ENCODE measurements at regions not wholly inside any gene's neighbourhood (a gene's known extent, or its start where the extent isn't known, plus 50 kb on each side); places are given as distances from the start of the nearest gene placed in this dataset.

- TF ChIP-seq, protein P1, sequence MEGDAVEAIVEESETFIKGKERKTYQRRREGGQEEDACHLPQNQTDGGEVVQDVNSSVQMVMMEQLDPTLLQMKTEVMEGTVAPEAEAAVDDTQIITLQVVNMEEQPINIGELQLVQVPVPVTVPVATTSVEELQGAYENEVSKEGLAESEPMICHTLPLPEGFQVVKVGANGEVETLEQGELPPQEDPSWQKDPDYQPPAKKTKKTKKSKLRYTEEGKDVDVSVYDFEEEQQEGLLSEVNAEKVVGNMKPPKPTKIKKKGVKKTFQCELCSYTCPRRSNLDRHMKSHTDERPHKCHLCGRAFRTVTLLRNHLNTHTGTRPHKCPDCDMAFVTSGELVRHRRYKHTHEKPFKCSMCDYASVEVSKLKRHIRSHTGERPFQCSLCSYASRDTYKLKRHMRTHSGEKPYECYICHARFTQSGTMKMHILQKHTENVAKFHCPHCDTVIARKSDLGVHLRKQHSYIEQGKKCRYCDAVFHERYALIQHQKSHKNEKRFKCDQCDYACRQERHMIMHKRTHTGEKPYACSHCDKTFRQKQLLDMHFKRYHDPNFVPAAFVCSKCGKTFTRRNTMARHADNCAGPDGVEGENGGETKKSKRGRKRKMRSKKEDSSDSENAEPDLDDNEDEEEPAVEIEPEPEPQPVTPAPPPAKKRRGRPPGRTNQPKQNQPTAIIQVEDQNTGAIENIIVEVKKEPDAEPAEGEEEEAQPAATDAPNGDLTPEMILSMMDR (IDR thresholded peaks at IDR 0.05; ENCODE audit: low read depth, low read length) = no peak
- no peak for DNase-seq (ENCODE audit: extremely low read depth, low read depth)
Measured at GRCh38 chr12:91863702-91864101, 281.9 kb downstream of the BTG1 start.

DNA sequence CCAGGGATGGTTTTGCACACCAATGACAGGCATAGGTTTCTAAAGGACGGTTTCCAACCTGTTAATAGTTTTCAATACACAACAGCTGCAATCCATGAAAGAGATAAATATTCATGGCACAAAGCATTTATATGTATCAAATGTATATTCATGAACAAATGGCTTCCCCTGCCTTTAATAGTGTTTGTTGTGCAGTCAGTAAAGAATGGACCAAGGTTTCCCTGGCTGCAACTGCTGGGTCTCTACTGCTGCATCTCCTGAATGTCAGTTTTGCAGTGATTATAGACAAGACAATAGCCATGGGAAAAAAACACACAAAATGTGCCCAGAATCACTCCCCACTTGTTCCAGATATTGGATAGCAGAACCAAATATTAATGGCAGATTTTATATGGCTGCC is 284.1 kb downstream of the BTG1 start:
- no peak for DNase-seq (ENCODE audit: extremely low read depth, low read depth)
- TF ChIP-seq, protein P1 (IDR thresholded peaks at IDR 0.05; ENCODE audit: low read depth, low read length) = no peak

GRCh38 chr12:91859347-91859746 is 286.3 kb downstream of the BTG1 start:
- TF ChIP-seq, protein P1 (IDR thresholded peaks at IDR 0.05; ENCODE audit: low read depth, low read length) = no peak
- no peak for DNase-seq (ENCODE audit: extremely low read depth, low read depth)

GRCh38 chr12:91857813-91858542 is 287.7 kb downstream of the BTG1 start:
- DNase-seq (ENCODE audit: extremely low read depth, low read depth) = no peak
- TF ChIP-seq, protein P1 (IDR thresholded peaks at IDR 0.05; ENCODE audit: low read depth, low read length) = no peak

- TF ChIP-seq, protein P1 (IDR thresholded peaks at IDR 0.05; ENCODE audit: low read depth, low read length) = no peak
Measured at GRCh38 chr12:91854725-91855124, 290.9 kb downstream of the BTG1 start.

DNA sequence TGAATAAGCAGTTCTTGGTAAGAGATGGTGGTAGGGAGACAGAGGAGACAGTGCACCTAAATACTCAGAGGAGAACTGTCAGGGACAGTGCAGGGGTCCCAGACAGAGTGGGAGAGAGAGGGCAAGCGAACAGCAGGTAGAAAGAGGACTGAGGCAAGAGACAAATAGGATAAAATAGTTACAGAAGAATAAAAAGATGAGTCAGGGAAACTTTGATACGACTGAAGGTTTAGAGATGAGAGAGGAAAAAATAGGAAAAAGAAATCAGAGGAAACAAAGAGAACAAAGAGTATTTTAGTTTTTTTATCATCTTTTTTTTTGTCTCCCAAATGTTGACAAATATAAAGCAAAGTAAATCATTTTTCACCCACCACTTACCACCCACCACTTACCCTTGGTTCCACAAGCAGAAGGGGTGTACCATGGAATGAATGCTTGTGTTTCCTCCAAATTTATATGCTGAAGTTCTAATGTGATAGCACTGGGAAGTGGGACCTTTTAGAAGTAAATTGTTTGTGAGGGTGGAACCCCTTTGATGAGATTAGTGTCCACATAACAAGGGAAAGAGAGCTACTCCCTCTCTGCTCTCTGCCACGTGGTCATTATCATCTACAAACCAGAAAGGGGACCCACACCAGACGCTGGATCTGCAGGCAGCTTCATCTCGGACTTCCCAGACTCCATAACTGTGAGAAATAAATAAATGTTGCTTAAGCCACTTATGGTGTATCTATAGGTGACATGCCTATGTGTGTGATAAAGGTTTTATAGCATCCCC is 292.1 kb downstream of the BTG1 start:
- no peak for DNase-seq (ENCODE audit: extremely low read depth, low read depth)
- TF ChIP-seq, protein P1 (IDR thresholded peaks at IDR 0.05; ENCODE audit: low read depth, low read length) = no peak

More at GRCh38 chr12:91854725-91855124, 290.9 kb downstream of the BTG1 start:
- DNase-seq (ENCODE audit: extremely low read depth, low read depth) = no peak

DNA sequence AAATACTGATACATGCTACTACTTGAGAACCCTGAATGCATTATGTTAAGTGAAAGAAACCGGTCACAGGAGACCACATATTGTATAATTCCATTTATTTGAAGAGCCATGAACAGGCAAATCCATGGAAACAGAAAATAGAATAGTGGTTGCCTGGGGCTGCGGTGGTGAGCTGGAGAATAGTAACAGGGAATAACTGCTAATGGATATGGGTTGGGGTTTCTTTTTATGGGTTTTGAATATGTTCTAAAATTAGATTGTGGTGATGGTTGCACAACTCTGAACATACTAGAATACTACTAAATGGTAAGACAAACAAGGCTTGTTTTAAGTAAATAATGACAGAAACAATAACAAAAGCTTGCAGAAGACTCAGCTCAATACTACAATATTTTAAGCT is 293.0 kb downstream of the BTG1 start:
- TF ChIP-seq, protein P1 (IDR thresholded peaks at IDR 0.05; ENCODE audit: low read depth, low read length) = no peak
- no peak for DNase-seq (ENCODE audit: extremely low read depth, low read depth)
